HG02759 (cell line): ENCODE measurements at regions not wholly inside any gene's neighbourhood (a gene's known extent, or its start where the extent isn't known, plus 50 kb on each side); places are given as distances from the start of the nearest gene placed in this dataset.

Source experiments
- ATAC-seq: cut with Tn5 transposase; IDR thresholded peaks from one replicate; pipeline ENCODE4 v1.9.1; 2021; ENCODE audit warnings: mild to moderate bottlenecking, moderate library complexity; ENCODE audit not compliant: unreplicated experiment

DNA sequence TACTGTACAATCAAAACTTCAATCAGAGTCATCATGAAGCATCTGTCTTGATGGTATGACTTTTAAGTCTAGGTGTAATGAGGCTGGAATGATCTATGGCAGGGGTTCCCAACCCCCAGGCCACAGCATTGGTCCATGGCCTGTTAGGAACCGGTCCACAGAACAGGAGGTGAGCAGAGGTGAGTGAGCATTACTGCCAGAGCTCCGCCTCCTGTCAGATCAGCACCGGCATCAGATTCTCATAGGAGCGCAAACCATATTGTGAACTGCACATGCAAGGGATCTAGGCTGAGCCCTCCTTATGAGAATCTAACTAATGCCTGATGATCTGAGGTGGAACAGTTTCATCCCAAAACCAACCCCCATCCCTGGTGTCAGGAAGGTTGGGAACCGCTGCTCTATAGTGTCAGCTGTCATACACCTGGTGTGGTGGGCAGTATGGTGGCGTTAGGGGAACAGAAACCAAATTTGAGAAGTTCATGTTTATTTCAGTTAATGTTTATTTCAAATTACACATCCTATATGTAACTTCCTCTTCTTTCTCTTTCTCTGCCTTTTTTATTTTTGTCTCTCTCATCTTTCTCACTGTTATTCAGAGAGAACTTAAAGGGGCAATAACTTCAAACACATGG, 432.6 kb downstream of the TNS3 start:
- peak; percentile 70 for ATAC-seq

GRCh38 chr7:47148536-47149207, 433.2 kb downstream of the TNS3 start:
- ATAC-seq, result no peak

GRCh38 chr7:47147213-47147631, 434.7 kb downstream of the TNS3 start:
- ATAC-seq, result peak; percentile 39

DNA sequence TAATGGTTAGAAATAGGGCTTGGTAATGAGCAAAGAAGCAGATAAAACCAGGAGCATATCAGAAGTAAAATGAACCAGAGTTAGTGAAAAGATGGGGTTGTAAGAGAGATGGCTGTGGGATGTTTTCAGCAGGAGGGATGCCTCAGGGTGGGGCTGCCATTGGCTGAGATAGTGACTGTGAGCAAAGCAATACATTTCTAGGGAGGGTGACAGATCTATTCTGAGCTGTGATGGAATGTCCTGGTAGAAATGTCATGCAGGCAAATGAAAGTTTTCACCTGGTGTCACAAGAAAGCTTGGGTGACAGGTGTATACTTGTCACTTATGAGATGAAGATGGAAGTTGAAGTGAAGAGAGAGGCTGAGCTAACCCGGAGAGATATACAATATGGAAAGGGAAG, 435.9 kb downstream of the TNS3 start:
- ATAC-seq, result no peak

DNA sequence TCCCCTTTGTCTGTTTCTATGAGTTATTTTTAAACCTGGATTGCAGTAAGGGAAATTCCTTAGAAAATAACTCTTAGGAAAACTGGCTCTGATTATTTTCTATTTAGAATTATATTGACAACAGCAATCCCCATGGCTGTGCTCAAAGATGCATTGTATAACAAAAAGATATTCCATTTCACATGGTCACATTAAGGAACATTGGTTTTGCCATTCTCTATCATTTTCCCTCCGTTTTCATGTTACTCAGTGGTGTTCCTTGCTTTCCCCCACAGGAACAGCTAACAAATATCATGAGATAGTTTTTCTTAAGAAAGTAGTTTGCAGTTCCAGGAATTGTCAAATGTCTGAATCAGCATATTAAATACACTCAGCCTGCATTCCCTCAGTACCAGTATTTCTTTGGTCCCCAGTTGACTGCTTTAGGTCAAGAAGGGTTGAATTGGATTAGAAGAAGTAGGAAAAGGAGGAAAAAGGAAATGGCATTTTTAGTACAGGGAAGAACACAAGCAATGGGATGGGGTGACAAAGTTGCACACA, 436.7 kb downstream of the TNS3 start:
- ATAC-seq, result no peak

GRCh38 chr7:47143339-47143738, 438.6 kb downstream of the TNS3 start:
- ATAC-seq, result no peak

DNA sequence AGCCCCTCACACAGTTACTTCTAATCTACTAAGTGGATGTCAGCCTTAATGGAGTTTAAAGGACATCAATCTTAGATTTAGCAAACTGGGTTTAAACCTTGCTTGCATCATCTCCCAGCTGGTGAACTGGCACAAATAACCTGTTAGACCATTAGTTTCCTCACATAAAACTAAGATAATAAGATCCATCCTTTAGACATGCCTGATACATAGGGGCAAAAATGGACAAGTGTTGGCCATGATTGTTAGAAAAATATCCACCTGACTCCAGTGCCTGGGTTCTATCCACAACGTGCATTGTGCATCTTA, 439.1 kb downstream of the TNS3 start:
- no peak for ATAC-seq

DNA sequence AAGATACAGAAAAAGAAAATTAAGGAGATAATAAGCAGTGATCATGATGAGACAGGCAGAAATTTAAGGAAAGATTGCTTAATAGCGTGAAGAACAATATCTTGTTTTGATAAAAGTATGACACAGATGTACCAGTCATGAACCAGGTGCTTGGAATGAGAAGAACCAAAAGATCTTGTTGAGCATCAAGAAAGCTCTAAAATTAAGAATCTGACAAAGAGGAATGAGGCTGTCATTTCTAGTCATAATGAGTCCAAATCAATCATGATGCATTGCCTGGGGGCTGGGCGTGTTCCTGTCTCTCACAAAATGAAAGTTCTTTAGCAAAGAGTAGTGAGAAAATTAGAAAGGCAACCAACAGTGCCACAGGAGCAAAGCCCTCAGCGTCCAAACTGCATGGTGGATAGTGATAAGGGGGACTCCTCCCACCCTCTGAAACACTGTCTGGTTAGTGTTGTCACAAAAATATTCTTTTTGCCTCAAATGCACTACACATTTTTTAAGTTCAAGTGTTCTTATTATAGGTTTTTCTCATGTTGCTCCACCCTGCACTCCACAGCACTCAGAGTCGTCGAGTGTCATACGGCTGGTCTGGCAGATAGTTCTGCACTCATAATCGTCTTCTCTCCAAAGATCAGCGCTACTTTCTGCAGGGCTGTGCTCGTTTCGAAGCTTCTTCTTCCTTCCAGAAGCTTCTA, 439.6 kb downstream of the TNS3 start:
- ATAC-seq, result no peak

DNA sequence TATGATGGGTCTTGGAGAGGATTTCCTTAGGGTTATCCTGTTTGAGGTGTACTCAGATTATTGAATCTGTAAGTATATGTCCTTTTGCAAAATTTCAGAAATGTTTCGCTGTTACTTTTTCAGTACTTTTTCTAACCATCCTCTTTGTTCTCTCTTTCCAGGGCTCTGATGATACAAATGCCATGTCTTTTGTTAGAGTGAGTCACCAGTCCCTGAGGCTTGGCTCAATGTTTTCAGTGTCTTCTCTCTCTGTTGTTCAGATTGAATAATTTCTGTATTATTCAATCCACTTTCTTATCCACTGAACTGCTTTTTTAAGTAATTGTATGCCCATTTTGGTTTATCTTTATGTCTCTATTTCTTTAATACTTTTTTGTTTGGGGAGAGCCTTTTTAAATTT, 449.4 kb downstream of the TNS3 start:
- ATAC-seq, result no peak

GRCh38 chr7:47128700-47129099, 453.2 kb downstream of the TNS3 start:
- no peak for ATAC-seq

DNA sequence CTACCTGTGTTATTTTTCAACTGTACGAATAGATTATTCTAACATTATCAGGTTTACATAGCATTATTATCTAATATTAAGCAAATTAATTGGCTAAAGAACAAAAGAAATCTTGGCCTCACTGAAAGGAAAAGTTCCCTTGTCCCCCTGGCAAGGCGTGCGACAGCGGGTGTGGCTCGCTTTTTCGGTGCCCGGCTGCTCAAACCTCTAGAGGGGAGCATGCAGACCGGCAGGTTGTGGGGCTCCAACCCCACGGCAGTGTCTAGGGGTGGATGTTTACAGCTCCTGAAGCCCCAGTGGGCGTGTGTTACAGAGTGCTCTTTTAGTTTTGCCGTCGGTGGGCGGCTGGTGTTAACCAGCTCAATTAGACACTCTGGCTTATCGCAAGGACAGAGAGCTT, 456.4 kb downstream of the TNS3 start:
- ATAC-seq, result no peak

- no peak for ATAC-seq
Measured at GRCh38 chr7:47119261-47119865, 462.5 kb downstream of the TNS3 start.

DNA sequence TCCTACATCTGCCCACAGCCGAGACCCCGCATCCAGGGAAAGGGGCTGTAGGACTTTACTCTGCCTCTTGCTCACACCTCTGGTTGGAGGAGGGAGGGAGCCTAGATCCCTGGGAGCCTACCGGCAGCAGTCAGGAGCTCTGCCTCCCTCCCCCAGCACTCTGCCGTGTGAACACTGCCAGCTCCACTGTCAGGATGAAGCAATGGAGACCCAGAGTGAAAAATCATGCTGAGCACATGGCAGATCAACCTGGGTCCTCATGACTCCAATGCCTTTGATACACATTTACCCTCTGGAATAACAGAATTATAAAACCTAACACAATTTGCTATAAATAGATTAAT, 477.7 kb downstream of the TNS3 start:
- no peak for ATAC-seq

DNA sequence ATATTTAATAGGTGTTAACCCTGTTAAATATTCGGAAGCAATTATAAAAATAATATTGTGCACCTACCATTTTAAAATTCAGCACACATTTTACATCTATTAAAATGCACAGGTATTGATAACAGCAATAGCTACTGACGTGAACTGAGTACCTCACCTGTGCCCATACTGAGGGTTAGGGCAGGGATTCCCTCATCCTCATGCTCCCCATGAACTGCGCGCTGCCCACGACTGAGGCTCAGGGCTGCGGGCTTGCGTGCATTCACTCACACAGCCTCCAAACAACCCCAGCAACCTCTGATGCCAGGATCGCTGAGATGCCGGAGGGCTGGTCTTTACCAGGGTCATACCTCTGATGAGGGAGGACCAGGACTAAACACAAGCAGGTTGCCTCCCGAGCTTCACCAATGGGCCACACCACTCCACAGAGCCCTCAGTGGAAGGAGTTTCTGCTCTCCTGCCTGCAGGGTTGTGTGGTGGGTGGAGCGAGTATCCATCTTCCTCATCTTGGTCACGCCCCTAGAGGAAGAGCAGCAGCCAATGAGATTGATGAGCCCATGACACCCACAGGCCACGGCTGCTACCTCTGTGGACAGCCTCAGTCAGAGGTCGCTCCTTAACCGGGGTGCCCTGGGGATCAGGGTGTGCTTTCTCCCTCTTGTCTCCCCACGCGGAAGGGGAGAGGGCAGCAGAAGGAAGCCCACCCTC, 478.3 kb downstream of the TNS3 start:
- no peak for ATAC-seq

- ATAC-seq, result no peak
Measured at GRCh38 chr7:47102331-47102841, 479.5 kb downstream of the TNS3 start.

GRCh38 chr7:47100817-47101435, 481.0 kb downstream of the TNS3 start:
- ATAC-seq, result no peak

DNA sequence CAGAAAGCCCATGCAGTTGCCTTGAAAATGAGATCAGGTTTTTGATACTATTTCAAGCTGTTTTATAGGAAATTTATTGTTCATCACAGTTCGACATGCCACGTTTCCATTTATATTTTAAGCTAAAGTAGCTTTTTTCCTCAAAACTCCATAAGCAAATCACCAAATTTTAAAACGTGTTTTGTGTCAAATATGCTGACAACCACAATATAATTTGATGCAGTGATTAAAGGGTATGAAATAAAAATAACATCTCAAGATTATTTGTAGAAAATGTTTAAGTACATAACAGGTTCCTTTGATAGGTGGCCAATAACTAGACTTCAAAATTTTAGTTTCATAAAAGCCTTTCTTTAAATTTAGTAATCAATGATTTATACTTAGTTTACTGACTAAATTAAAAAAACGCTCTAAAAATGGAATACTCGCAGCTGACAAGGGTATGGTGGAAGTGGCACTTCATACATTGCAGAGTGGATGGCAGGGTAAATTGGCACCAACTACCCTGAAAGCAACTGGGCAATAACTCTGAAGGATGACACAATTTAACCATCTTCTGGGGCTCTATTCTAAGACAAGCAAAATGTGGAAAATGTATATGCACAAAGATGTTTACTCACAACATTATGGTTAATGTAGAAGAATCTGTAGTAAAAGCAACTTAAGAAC, 481.6 kb downstream of the TNS3 start:
- ATAC-seq, result no peak

- no peak for ATAC-seq
Measured at GRCh38 chr7:47097431-47097830, 484.5 kb downstream of the TNS3 start.

DNA sequence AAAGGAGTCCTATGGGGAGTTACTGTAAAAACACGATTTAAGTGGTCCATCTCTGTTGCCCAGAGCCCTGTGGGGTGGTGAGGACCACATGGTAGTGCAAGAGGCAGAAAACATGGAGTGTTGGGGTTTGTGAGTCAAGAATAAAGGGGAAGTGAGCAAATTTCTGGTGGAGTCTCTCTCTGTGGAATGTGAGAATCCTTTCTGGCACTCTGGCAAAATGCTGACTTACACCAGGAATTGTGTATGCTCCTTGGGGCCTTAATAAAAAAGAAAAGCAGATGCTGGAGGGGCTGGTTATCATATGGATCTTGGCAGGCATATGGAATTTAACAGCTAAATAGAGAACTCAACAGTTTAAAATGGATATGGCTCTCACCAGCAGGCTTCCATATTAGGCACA, 486.0 kb downstream of the TNS3 start:
- ATAC-seq, result no peak

DNA sequence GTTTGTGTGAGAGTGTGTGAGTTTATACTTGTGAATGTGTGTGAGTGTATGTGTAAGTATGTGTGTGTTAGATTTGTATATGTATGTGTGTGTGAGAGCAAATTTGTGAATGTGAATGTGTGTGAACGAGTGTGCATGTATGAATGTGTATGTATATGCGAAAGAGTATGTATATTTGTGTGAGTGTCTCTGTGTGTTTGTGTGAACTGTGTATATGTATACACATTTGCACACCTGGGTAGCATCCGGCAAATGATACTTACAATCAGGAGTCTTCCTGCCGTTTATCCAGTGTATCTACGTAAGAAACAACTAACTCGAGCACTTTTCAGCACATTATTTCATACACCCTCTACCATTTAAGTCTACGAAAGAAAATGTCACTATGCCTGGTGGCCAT, 487.4 kb downstream of the TNS3 start:
- no peak for ATAC-seq
